ENCODE measurements at regions not wholly inside any gene's neighbourhood (a gene's known extent, or its start where the extent isn't known, plus 50 kb on each side); places are given as distances from the start of the nearest gene placed in this dataset.

- DNase-seq, result no peak
Measured at GRCh38 chr15:87135109-87135508, 1055.4 kb downstream of the AGBL1 start.

GRCh38 chr15:87133704-87134103 is 1054.0 kb downstream of the AGBL1 start:
- no peak for DNase-seq

GRCh38 chr15:87131067-87131466 is 1051.4 kb downstream of the AGBL1 start:
- no peak for DNase-seq

GRCh38 chr15:87129916-87130315 is 1050.2 kb downstream of the AGBL1 start:
- DNase-seq, result no peak

GRCh38 chr15:87123676-87124382 is 1044.2 kb downstream of the AGBL1 start:
- DNase-seq, result no peak

- no peak for DNase-seq
Measured at GRCh38 chr15:87121336-87121735, 1041.7 kb downstream of the AGBL1 start.

- no peak for DNase-seq
Measured at GRCh38 chr15:87120555-87120954, 1040.9 kb downstream of the AGBL1 start.

- DNase-seq, result no peak
Measured at GRCh38 chr15:87118846-87119245, 1039.2 kb downstream of the AGBL1 start.

GRCh38 chr15:87118435-87118834 is 1038.8 kb downstream of the AGBL1 start:
- no peak for DNase-seq

- no peak for DNase-seq
Measured at GRCh38 chr15:87115795-87116194, 1036.1 kb downstream of the AGBL1 start.

GRCh38 chr15:87099916-87100315 is 1020.2 kb downstream of the AGBL1 start:
- no peak for DNase-seq

- no peak for DNase-seq
Measured at GRCh38 chr15:87089551-87089950, 1009.9 kb downstream of the AGBL1 start.

- no peak for DNase-seq
Measured at GRCh38 chr15:87083201-87083600, 1003.5 kb downstream of the AGBL1 start.

- DNase-seq, result no peak
Measured at GRCh38 chr15:87082581-87082980, 1002.9 kb downstream of the AGBL1 start.

- DNase-seq, result no peak
Measured at GRCh38 chr15:87080547-87080946, 1000.9 kb downstream of the AGBL1 start.
